Panc1 (cell line): ENCODE measurements at regions not wholly inside any gene's neighbourhood (a gene's known extent, or its start where the extent isn't known, plus 50 kb on each side); places are given as distances from the start of the nearest gene placed in this dataset.

Experiments
- ATAC-seq: fragments of 200-7000 bp; cut with Tn5 transposase; 2 replicates; pipeline ENCODE4 v1.9.1; 2020; ENCODE audit warnings: mild to moderate bottlenecking, moderate library complexity
- BruUV-seq: library from RNA; stranded (reverse); fragments of 400-500 nt; replicated peaks from 2 replicates; lab custom pipeline; 2021; lab: Mats Ljungman, UMichigan
- CTCF ChIA-PET: fragments of 300-600 bp; sonication (Branson Sonifier 250); formaldehyde crosslinking; loops from one replicate; lab custom pipeline; 2022; ENCODE audit warnings: antibody characterized with exemption; lab: Charles Lee
- POLR2A ChIA-PET: fragments of 300-600 bp; sonication (Branson Sonifier 250); formaldehyde crosslinking; loops from one replicate; lab custom pipeline; 2022; ENCODE audit warnings: antibody characterized with exemption; lab: Charles Lee
- DNase-seq: peaks from one replicate; pipeline ENCODE4 v3.0.0-alpha.2; 2010; ENCODE audit warnings: low read depth, low spot score
- H3K27ac ChIP-seq: 2 replicates; pipeline ENCODE4 v1.5.1; 2011; ENCODE audit warnings: mild to moderate bottlenecking, low read length, inconsistent platforms
- H3K27me3 ChIP-seq: fragments of 200-500 bp; sonication (Bioruptor generic); 2 replicates; pipeline ENCODE4 v1.6.0; 2014; ENCODE audit warnings: low read length, inconsistent platforms; ENCODE audit not compliant: control insufficient read depth, insufficient read depth
- H3K36me3 ChIP-seq: fragments of 200-500 bp; sonication (Bioruptor generic); 2 replicates; pipeline ENCODE4 v1.5.1; 2014; ENCODE audit warnings: inconsistent platforms, mild to moderate bottlenecking, low read length, moderate library complexity; ENCODE audit not compliant: control insufficient read depth, insufficient read depth
- H3K4me1 ChIP-seq: 2 replicates; pipeline ENCODE4 v1.5.1; 2011; ENCODE audit warnings: inconsistent platforms, mild to moderate bottlenecking, low read length, moderate library complexity; ENCODE audit not compliant: control insufficient read depth, insufficient read depth
- H3K4me3 ChIP-seq, 2 experiments: 2 replicates each; pipeline ENCODE4 v1.5.1; 2011 to 2012; ENCODE audit warnings: low read depth in 2 of 2, low read length in 2 of 2, mild to moderate bottlenecking in 2 of 2, inconsistent platforms in 1 of 2, moderate library complexity in 1 of 2
- H3K9me3 ChIP-seq: fragments of 200-500 bp; sonication (Bioruptor generic); 2 replicates; pipeline ENCODE4 v1.5.1; 2014; ENCODE audit warnings: low read depth, mild to moderate bottlenecking, inconsistent platforms, low read length, moderate library complexity; ENCODE audit not compliant: control insufficient read depth, insufficient read depth
- CTCF ChIP-seq: fragments of 450-650 bp; IDR thresholded peaks from 2 replicates; pipeline ENCODE4 v1.5.1; 2017; ENCODE audit warnings: mild to moderate bottlenecking
- POLR2AphosphoS5 ChIP-seq: IDR thresholded peaks from 2 replicates; pipeline ENCODE4 v1.6.1; 2012; ENCODE audit warnings: mild to moderate bottlenecking, low read depth, low read length, moderate library complexity
- REST ChIP-seq, 2 experiments: IDR thresholded peaks; 2 replicates each; pipeline ENCODE4 v1.6.1; 2011 to 2012; ENCODE audit warnings: low read depth in 2 of 2, control low read depth in 1 of 2, low read length in 1 of 2, mild to moderate bottlenecking in 1 of 2, moderate library complexity in 1 of 2; ENCODE audit not compliant: insufficient read depth in 1 of 2
- SIN3A ChIP-seq: IDR thresholded peaks from 2 replicates; pipeline ENCODE4 v1.6.1; 2012; ENCODE audit warnings: low read depth, mild to moderate bottlenecking, low read length, moderate library complexity, borderline replicate concordance; ENCODE audit not compliant: insufficient read depth
- TCF7L2 ChIP-seq: IDR thresholded peaks from 2 replicates; pipeline ENCODE4 v1.6.1; 2011; ENCODE audit warnings: mild to moderate bottlenecking, low read depth, low read length, inconsistent platforms
- in situ Hi-C: cut with HindIII; loops from 2 replicates; pipeline ENCODE4 v1.10.0; 2016; ENCODE audit warnings: low sequenced_read_pairs, low pct_unique_long_range_greater_than_20kb
- intact Hi-C: fragments of 100-400 bp; cut with micrococcal nuclease; formaldehyde crosslinking; loops from one replicate; pipeline ENCODE4 v1.10.0; 2022; ENCODE audit not compliant: unreplicated experiment

- in situ Hi-C loops (no loop called here), intact Hi-C loops (no loop called here)
- Histone ChIP-seq H3K4me3 (no peak overlapping the region), H3K9me3 (no peaks in the 10 kb centered on the region), H3K27me3 (no peaks in the 10 kb centered on the region), H3K4me1 (no peaks in the 10 kb centered on the region), H3K36me3 (no peaks in the 10 kb centered on the region), H3K27ac (no peak overlapping the region)
- CTCF ChIA-PET: no interaction called here
- no peak for TF ChIP-seq POLR2AphosphoS5
- no peak for TF ChIP-seq TCF7L2
- no peak for TF ChIP-seq CTCF
- TF ChIP-seq REST (IDR thresholded peaks at IDR 0.05; ENCODE audit: insufficient read depth in 1 of 2, low read depth in 2 of 2, low read length in 1 of 2): no peak
- no peak for TF ChIP-seq SIN3A
- no TSS peak for BruUV-seq
- POLR2A ChIA-PET: no interaction called here
- DNase-seq: no peak
- ATAC-seq: no peak
These were observed 108.4 kb upstream of the ZNF385D start for GRCh38 chr3:21859124-21860081.

DNA sequence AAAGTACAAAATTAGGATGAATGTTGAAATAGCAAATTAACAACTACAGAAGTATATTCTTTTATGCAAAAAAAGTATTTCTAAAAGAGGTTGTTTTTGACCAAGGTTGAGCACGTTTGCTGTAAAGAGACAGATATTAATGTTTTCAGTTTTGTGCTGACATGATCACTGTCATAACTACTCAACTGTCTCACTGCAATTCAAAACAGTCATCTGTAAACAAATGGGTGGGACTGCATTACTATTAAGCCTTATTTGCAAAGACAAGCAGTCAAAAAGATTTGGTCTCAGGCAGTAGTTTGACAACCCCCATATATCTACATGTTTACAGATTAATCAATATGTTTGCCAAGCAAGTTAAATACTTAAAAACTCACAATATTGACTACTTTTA is 109.1 kb upstream of the ZNF385D start:
- no peak for TF ChIP-seq POLR2AphosphoS5
- no peak for TF ChIP-seq CTCF
- no peak for TF ChIP-seq REST (IDR thresholded peaks at IDR 0.05; ENCODE audit: insufficient read depth in 1 of 2, low read depth in 2 of 2, low read length in 1 of 2)
- TF ChIP-seq TCF7L2: no peak
- TF ChIP-seq SIN3A: no peak
- no peaks in the 10 kb centered on the region for H3K27me3 ChIP-seq
- in situ Hi-C loops: no loop called here
- ChIA-PET POLR2A (no interaction called here), CTCF (no interaction called here)
- no peak overlapping the region for H3K4me3 ChIP-seq
- BruUV-seq: no TSS peak
- intact Hi-C loops: no loop called here
- no peaks in the 10 kb centered on the region for H3K36me3 ChIP-seq
- no peaks in the 10 kb centered on the region for H3K4me1 ChIP-seq
- no peak overlapping the region for H3K27ac ChIP-seq
- H3K9me3 ChIP-seq: no peaks in the 10 kb centered on the region
- DNase-seq (no peak), ATAC-seq (no peak)
